ENCODE measurements at regions not wholly inside any gene's neighbourhood (a gene's known extent, or its start where the extent isn't known, plus 50 kb on each side); places are given as distances from the start of the nearest gene placed in this dataset.

DNA sequence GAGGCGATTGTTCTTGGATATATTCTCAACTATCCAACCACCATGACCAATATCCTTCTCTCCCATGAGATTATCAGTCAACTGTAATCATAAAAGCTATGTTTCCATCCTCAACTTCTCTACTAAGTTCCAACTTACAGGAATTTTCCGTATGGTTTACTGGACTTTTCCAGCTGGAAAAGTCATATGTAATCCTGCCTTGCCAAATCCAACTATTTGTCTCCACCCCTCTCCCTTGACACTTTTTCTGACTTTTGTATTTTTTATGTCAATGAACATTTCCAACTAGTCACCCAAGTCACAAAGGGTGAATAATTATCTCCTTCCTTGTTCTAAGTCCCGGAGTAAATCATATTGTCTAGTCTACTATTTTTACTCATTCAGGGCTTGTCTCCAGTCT, 293.1 kb downstream of the USP25 start (continued):
- TF ChIP-seq, protein P1, sequence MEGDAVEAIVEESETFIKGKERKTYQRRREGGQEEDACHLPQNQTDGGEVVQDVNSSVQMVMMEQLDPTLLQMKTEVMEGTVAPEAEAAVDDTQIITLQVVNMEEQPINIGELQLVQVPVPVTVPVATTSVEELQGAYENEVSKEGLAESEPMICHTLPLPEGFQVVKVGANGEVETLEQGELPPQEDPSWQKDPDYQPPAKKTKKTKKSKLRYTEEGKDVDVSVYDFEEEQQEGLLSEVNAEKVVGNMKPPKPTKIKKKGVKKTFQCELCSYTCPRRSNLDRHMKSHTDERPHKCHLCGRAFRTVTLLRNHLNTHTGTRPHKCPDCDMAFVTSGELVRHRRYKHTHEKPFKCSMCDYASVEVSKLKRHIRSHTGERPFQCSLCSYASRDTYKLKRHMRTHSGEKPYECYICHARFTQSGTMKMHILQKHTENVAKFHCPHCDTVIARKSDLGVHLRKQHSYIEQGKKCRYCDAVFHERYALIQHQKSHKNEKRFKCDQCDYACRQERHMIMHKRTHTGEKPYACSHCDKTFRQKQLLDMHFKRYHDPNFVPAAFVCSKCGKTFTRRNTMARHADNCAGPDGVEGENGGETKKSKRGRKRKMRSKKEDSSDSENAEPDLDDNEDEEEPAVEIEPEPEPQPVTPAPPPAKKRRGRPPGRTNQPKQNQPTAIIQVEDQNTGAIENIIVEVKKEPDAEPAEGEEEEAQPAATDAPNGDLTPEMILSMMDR (conservative IDR thresholded peaks at IDR 0.05; ENCODE audit: low read depth in 2 of 2): no peak
- no peak for TF ChIP-seq ZNF114 (CRISPR knock-in tag; IDR thresholded peaks at IDR 0.05)
- TF ChIP-seq ZNF331 (CRISPR knock-in tag; IDR thresholded peaks at IDR 0.05; ENCODE audit: low read depth): no peak
- TF ChIP-seq STAT1 (IDR thresholded peaks at IDR 0.05; ENCODE audit: unreplicated experiment): no peak
- no peak for TF ChIP-seq NANOG (IDR thresholded peaks at IDR 0.05; ENCODE audit: borderline replicate concordance)

DNA sequence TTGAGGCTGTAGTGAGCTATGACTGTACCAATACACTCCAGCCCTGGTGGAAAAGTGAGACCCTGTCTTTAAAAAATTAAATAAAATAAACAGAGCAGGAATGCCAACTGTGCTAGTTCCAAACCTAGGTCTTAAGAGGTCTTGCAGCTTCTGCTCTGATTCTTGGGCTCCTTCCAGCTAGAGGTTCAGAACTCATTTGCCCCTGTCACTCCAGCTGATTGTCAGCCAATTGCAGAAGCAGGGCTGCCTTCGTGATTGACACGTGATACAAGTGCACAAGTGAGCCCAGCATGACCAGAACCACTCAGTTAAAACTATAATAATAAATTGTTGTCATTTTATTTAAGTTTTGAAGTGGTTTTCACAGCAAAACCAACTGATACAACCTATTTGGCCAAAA, 298.4 kb downstream of the USP25 start:
- Mint-ChIP-seq H3K4me1 (no peaks in the 10 kb centered on the region), H3K27ac (no peak overlapping the region), H3K4me3 (no peak overlapping the region), H3K27me3 (ENCODE audit: insufficient read depth, low read depth, poor library complexity) (no peaks in the 10 kb centered on the region), H3K9me3 (no peaks in the 10 kb centered on the region), H3K36me3 (ENCODE audit: low read depth) (no peaks in the 10 kb centered on the region)
- Histone ChIP-seq H3K4me3 (no peak overlapping the region), H3K4me2 (no peak overlapping the region), H3K27ac (ENCODE audit: low read depth) (no peak overlapping the region), H2AFZ (no peak overlapping the region), H3K27me3 (ENCODE audit: insufficient read depth) (no peaks in the 10 kb centered on the region), H4K20me1 (replicated peaks; ENCODE audit: insufficient read depth) (no peaks in the 10 kb centered on the region), H3K36me3 (ENCODE audit: insufficient read depth) (no peaks in the 10 kb centered on the region), H3K79me2 (replicated peaks; ENCODE audit: insufficient read depth) (no peaks in the 10 kb centered on the region), H3F3A (replicated peaks; ENCODE audit: low read depth) (no peaks in the 10 kb centered on the region), H3K9me2 (ENCODE audit: insufficient read depth) (no peaks in the 10 kb centered on the region), H3K4me1 (ENCODE audit: insufficient read depth) (no peaks in the 10 kb centered on the region)
- TF ChIP-seq, protein P2, sequence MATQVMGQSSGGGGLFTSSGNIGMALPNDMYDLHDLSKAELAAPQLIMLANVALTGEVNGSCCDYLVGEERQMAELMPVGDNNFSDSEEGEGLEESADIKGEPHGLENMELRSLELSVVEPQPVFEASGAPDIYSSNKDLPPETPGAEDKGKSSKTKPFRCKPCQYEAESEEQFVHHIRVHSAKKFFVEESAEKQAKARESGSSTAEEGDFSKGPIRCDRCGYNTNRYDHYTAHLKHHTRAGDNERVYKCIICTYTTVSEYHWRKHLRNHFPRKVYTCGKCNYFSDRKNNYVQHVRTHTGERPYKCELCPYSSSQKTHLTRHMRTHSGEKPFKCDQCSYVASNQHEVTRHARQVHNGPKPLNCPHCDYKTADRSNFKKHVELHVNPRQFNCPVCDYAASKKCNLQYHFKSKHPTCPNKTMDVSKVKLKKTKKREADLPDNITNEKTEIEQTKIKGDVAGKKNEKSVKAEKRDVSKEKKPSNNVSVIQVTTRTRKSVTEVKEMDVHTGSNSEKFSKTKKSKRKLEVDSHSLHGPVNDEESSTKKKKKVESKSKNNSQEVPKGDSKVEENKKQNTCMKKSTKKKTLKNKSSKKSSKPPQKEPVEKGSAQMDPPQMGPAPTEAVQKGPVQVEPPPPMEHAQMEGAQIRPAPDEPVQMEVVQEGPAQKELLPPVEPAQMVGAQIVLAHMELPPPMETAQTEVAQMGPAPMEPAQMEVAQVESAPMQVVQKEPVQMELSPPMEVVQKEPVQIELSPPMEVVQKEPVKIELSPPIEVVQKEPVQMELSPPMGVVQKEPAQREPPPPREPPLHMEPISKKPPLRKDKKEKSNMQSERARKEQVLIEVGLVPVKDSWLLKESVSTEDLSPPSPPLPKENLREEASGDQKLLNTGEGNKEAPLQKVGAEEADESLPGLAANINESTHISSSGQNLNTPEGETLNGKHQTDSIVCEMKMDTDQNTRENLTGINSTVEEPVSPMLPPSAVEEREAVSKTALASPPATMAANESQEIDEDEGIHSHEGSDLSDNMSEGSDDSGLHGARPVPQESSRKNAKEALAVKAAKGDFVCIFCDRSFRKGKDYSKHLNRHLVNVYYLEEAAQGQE (IDR thresholded peaks at IDR 0.05; ENCODE audit: unreplicated experiment): no peak
- no peak for TF ChIP-seq EZH2 (IDR thresholded peaks at IDR 0.05; ENCODE audit: low read depth, unreplicated experiment)
- DNase-seq (ENCODE audit: low spot score) (no peak), ATAC-seq (no peak)

DNA sequence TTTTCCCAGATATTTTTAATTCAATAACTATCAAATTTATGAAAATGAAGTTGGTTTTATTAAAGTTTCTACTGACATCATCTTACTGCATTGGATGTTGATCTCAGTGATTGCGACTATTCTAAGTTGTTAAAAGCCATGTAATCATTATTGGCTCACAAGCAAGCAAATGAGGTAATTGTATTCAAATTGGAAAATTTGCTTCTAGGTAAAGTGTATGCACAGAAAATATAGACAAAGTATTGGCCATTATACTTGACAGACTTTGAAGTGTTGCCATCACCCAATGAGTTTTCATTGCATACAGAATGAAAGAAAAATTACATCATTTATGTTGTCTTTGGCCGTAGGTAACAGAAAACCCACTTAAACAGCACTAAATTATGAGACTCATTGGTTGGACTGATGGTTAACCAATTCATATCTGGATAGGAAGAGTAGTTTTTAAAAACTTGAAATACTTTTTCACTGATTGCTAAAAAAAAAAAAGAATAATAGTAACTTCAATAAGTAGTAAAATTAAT, 299.2 kb downstream of the USP25 start:
- ATAC-seq (no peak), DNase-seq (ENCODE audit: low spot score) (no peak)
- H3K27ac ChIP-seq (ENCODE audit: low read depth): no peak overlapping the region
- no peak overlapping the region for H2AFZ ChIP-seq
- Mint-ChIP-seq H3K4me1 (peaks cover under 1% of the 10 kb centered on the region; the same call in 2 of the 3 replicates), H3K36me3 (ENCODE audit: low read depth) (no peaks in the 10 kb centered on the region), H3K27ac (no peak overlapping the region), H3K27me3 (ENCODE audit: insufficient read depth, low read depth, poor library complexity) (no peaks in the 10 kb centered on the region), H3K4me3 (no peak overlapping the region), H3K9me3 (no peaks in the 10 kb centered on the region)
- no peaks in the 10 kb centered on the region for H3K4me1 ChIP-seq (ENCODE audit: insufficient read depth)
- H3K4me2 ChIP-seq: no peak overlapping the region
- no peaks in the 10 kb centered on the region for H4K20me1 ChIP-seq (replicated peaks; ENCODE audit: insufficient read depth)
- no peaks in the 10 kb centered on the region for H3K36me3 ChIP-seq (ENCODE audit: insufficient read depth)
- no peak overlapping the region for H3K4me3 ChIP-seq
- no peaks in the 10 kb centered on the region for H3K9me2 ChIP-seq (ENCODE audit: insufficient read depth)
- H3K27me3 ChIP-seq (ENCODE audit: insufficient read depth): no peaks in the 10 kb centered on the region
- no peaks in the 10 kb centered on the region for H3F3A ChIP-seq (replicated peaks; ENCODE audit: low read depth)
- H3K79me2 ChIP-seq (replicated peaks; ENCODE audit: insufficient read depth): no peaks in the 10 kb centered on the region
- TF ChIP-seq, protein P1 (conservative IDR thresholded peaks at IDR 0.05; ENCODE audit: low read depth in 2 of 2): no peak
- TF ChIP-seq STAT1 (IDR thresholded peaks at IDR 0.05; ENCODE audit: unreplicated experiment) (no peak), ZNF114 (CRISPR knock-in tag; IDR thresholded peaks at IDR 0.05) (no peak), EZH2 (IDR thresholded peaks at IDR 0.05; ENCODE audit: low read depth, unreplicated experiment) (no peak), EZH2phosphoT487 (IDR thresholded peaks at IDR 0.05; ENCODE audit: unreplicated experiment) (no peak), NANOG (IDR thresholded peaks at IDR 0.05; ENCODE audit: borderline replicate concordance) (no peak), ZNF331 (CRISPR knock-in tag; IDR thresholded peaks at IDR 0.05; ENCODE audit: low read depth) (no peak), JUNB (IDR thresholded peaks at IDR 0.05; ENCODE audit: unreplicated experiment) (no peak)
- TF ChIP-seq, protein P2 (IDR thresholded peaks at IDR 0.05; ENCODE audit: unreplicated experiment): no peak

Measured in GM23338 (cell line).